ENCODE measurements at regions not wholly inside any gene's neighbourhood (a gene's known extent, or its start where the extent isn't known, plus 50 kb on each side); places are given as distances from the start of the nearest gene placed in this dataset.

DNA sequence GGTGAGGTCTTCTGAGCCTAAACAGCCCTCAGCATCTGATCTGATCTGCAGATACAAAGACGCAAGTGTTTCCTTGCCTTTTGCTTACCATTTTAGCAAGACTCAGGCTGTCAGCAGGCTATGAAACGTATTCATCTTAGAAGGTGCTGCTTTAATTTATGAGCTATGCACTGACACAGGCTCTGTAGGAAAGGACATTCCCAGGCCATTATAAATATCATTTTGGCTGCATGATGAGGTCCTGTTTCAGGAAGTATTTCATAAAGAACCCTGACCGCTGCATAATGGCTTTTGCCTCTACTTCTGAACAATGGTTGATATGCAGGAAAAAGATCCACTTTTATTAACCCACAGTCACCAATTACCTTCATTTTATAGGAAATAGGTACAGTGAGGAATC, 98.4 kb upstream of the CAST start:
- no peaks in the 10 kb centered on the region for H3K9me2 ChIP-seq (ENCODE audit: insufficient read depth)
- ChIA-PET POLR2A (interaction anchor here (1.0 kb wide), 1 partner anchor 9 kb away, joined by 3 read pairs; no protein-coding TSS in a partner anchor), CTCF (no interaction called here), RAD21 (ENCODE audit: low non-redundant PET in 1 of 2, low total read pairs in 2 of 2, uncharacterized antibody in 2 of 2, unreplicated experiment in 2 of 2) (no interaction called here)
- H3K36me3 ChIP-seq (ENCODE audit: control insufficient read depth in 1 of 2, insufficient read depth in 2 of 2, low read length in 2 of 2): no peaks in the 10 kb centered on the region
- no peak overlapping the region for H3K4me3 ChIP-seq (replicated peaks in 1 of 2; ENCODE audit: low read depth in 1 of 2, low read length in 2 of 2)
- no peak for TF ChIP-seq EGR1 (IDR thresholded peaks at IDR 0.05; ENCODE audit: low read depth)
- no peak for TF ChIP-seq CBX3 (IDR thresholded peaks at IDR 0.05; ENCODE audit: low read depth)
- no peak for TF ChIP-seq SP1 (IDR thresholded peaks at IDR 0.05; ENCODE audit: low read depth)
- no peak for TF ChIP-seq POLR2AphosphoS5 (IDR thresholded peaks at IDR 0.05; ENCODE audit: low read depth, low read length)
- no peak for TF ChIP-seq FOSL1 (IDR thresholded peaks at IDR 0.05; ENCODE audit: low read depth)
- TF ChIP-seq, protein P1, sequence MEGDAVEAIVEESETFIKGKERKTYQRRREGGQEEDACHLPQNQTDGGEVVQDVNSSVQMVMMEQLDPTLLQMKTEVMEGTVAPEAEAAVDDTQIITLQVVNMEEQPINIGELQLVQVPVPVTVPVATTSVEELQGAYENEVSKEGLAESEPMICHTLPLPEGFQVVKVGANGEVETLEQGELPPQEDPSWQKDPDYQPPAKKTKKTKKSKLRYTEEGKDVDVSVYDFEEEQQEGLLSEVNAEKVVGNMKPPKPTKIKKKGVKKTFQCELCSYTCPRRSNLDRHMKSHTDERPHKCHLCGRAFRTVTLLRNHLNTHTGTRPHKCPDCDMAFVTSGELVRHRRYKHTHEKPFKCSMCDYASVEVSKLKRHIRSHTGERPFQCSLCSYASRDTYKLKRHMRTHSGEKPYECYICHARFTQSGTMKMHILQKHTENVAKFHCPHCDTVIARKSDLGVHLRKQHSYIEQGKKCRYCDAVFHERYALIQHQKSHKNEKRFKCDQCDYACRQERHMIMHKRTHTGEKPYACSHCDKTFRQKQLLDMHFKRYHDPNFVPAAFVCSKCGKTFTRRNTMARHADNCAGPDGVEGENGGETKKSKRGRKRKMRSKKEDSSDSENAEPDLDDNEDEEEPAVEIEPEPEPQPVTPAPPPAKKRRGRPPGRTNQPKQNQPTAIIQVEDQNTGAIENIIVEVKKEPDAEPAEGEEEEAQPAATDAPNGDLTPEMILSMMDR (IDR thresholded peaks at IDR 0.05 in 2 of 3, conservative IDR thresholded peaks at IDR 0.05 in 1 of 3; ENCODE audit: borderline replicate concordance in 1 of 3, insufficient read depth in 1 of 3, low read depth in 2 of 3, low read length in 2 of 3): no peak
- TF ChIP-seq ELF1 (IDR thresholded peaks at IDR 0.05; ENCODE audit: borderline replicate concordance, low read depth): no peak
- TF ChIP-seq, protein P2, sequence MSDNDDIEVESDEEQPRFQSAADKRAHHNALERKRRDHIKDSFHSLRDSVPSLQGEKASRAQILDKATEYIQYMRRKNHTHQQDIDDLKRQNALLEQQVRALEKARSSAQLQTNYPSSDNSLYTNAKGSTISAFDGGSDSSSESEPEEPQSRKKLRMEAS (IDR thresholded peaks at IDR 0.05): no peak
- TF ChIP-seq EZH2 (IDR thresholded peaks at IDR 0.05): no peak
- TF ChIP-seq EZH2phosphoT487 (IDR thresholded peaks at IDR 0.05; ENCODE audit: borderline replicate concordance): no peak
- TF ChIP-seq POLR2A (IDR thresholded peaks at IDR 0.05; ENCODE audit: borderline replicate concordance, extremely low read depth, insufficient read depth, insufficient read length): no peak
- H3K4me2 ChIP-seq (ENCODE audit: low read length): no peak overlapping the region
- H2AFZ ChIP-seq (ENCODE audit: low read depth, low read length, poor library complexity, severe bottlenecking): no peak overlapping the region
- BruUV-seq (replicated peaks): no TSS peak
- no peaks in the 10 kb centered on the region for H4K20me1 ChIP-seq (ENCODE audit: insufficient read depth)
- no peak overlapping the region for H3K9ac ChIP-seq (ENCODE audit: low read length)
- no peaks in the 10 kb centered on the region for H3K9me3 ChIP-seq (ENCODE audit: control insufficient read depth in 1 of 2, insufficient read depth in 1 of 2, low read depth in 1 of 2, low read length in 2 of 2)
- no peak overlapping the region for H3K27ac ChIP-seq (ENCODE audit: low read depth, low read length)
- no peaks in the 10 kb centered on the region for H3K4me1 ChIP-seq (ENCODE audit: control insufficient read depth in 1 of 2, insufficient read depth in 2 of 2, low read length in 2 of 2)
- no peaks in the 10 kb centered on the region for H3K79me2 ChIP-seq (ENCODE audit: insufficient read depth, low read length)
- ATAC-seq: no peak
- intact Hi-C loops (cut with micrococcal nuclease): no loop called here
- no peak for DNase-seq (ENCODE audit: low read depth, low spot score)
- peaks cover 11% of the 10 kb centered on the region; the same call in 1 of the 2 replicates for H3K27me3 ChIP-seq (ENCODE audit: insufficient read depth, low read length)

All from HCT116 (cell line).